HG03521 (cell line): ENCODE measurements at regions not wholly inside any gene's neighbourhood (a gene's known extent, or its start where the extent isn't known, plus 50 kb on each side); places are given as distances from the start of the nearest gene placed in this dataset.
"Not testable (repeated sequence)": the region's sequence is repeated elsewhere in the genome, so short reads cannot be mapped to it uniquely, and the experiment has no call there.

Source experiments
- ATAC-seq: cut with Tn5 transposase; IDR thresholded peaks from one replicate; pipeline ENCODE4 v1.9.1; 2021; ENCODE audit warnings: mild to moderate bottlenecking, moderate library complexity; ENCODE audit not compliant: unreplicated experiment

- ATAC-seq = no peak
Observed at GRCh38 chr7:32765185-32765584, 126.4 kb downstream of the KBTBD2 start.

- ATAC-seq = no peak
Observed at GRCh38 chr7:32762925-32763293, 128.7 kb downstream of the KBTBD2 start.

- ATAC-seq = not testable (repeated sequence)
Observed at GRCh38 chr7:32762206-32762924, 129.2 kb downstream of the KBTBD2 start.

- no peak for ATAC-seq
Observed at GRCh38 chr7:32761451-32762205, 129.9 kb downstream of the KBTBD2 start.

GRCh38 chr7:32760755-32761154 is 130.8 kb downstream of the KBTBD2 start:
- ATAC-seq = not testable (repeated sequence)

GRCh38 chr7:32759859-32760258 is 131.7 kb downstream of the KBTBD2 start:
- ATAC-seq = not testable (repeated sequence)

- ATAC-seq = not testable (repeated sequence)
Observed at GRCh38 chr7:32753872-32754271, 137.7 kb downstream of the KBTBD2 start.

- ATAC-seq = not testable (repeated sequence)
Observed at GRCh38 chr7:32748337-32748736, 143.2 kb downstream of the KBTBD2 start.

GRCh38 chr7:32747443-32748148 is 144.0 kb downstream of the KBTBD2 start:
- not testable (repeated sequence) for ATAC-seq

- not testable (repeated sequence) for ATAC-seq
Observed at GRCh38 chr7:32741853-32742476, 149.6 kb downstream of the KBTBD2 start.

- ATAC-seq = not testable (repeated sequence)
Observed at GRCh38 chr7:32739749-32740148, 151.8 kb downstream of the KBTBD2 start.

GRCh38 chr7:32738390-32738789 is 153.2 kb downstream of the KBTBD2 start:
- ATAC-seq = not testable (repeated sequence)

- ATAC-seq = not testable (repeated sequence)
Observed at GRCh38 chr7:32732767-32733166, 158.8 kb downstream of the KBTBD2 start.

GRCh38 chr7:32729335-32729675 is 162.3 kb downstream of the KBTBD2 start:
- not testable (repeated sequence) for ATAC-seq

- ATAC-seq = peak; percentile 50
Observed at GRCh38 chr7:32728412-32729334, 162.9 kb downstream of the KBTBD2 start.

- peak; percentile 38 for ATAC-seq
Observed at GRCh38 chr7:32727483-32728411, 163.8 kb downstream of the KBTBD2 start.

- ATAC-seq = not testable (repeated sequence)
Observed at GRCh38 chr7:32722837-32723236, 168.7 kb downstream of the KBTBD2 start.

- ATAC-seq = no peak
Observed at GRCh38 chr7:32694182-32694581, 197.4 kb downstream of the KBTBD2 start.
